ENCODE measurements at regions not wholly inside any gene's neighbourhood (a gene's known extent, or its start where the extent isn't known, plus 50 kb on each side); places are given as distances from the start of the nearest gene placed in this dataset.

- TF ChIP-seq CTCF (IDR thresholded peaks at IDR 0.05 in 8 of 11, conservative IDR thresholded peaks at IDR 0.05 in 3 of 11) (no peak), POLR2A (IDR thresholded peaks at IDR 0.05) (no peak)
Measured at GRCh38 chr15:79610021-79610420, 177.9 kb downstream of the MINAR1 start.
